Hematopoietic multipotent progenitor cell treated with erythropoietin and hydrocortisone succinate and interleukin-3 and kit ligand, for 4 days (in vitro differentiated cells): ENCODE measurements at regions not wholly inside any gene's neighbourhood (a gene's known extent, or its start where the extent isn't known, plus 50 kb on each side); places are given as distances from the start of the nearest gene placed in this dataset.
A peak's percentile ranks its signal among the peaks of the same experiment; 100 is the strongest.

Source experiments
- DNase-seq: peaks from one replicate; pipeline ENCODE4 v3.0.0-alpha.2; 2015

DNA sequence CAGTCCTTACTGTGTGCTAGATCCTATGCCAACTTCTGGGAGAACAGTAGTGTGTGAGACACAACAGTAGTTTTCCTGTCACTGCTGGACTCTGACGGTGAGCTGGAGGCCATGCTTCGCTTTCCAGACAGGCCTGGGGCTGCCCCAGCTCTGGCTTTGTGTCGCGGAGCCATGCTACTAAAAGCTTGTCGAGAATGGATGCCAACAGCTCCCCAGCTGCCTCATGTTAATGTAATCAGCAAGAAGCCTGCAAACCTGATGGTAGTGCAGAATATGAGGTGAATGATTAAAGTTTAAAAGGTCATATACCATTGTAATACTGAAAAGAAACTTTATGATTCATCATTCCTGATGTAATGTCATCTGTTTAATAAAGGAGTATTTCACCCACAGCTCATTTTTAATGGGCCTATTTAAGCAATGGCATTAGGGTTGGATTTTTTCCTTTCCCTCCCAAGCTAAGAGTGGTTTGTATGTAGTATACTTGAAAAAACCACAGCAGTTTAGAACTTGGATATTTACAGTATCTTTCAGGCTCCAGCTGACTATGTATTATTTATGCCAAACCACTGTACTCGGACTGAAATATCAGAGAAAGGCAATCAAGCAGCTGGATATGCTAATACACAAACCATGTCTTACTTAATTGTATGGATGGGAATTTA lies 343.0 kb downstream of the NUF2 start:
- DNase-seq = no peak

DNA sequence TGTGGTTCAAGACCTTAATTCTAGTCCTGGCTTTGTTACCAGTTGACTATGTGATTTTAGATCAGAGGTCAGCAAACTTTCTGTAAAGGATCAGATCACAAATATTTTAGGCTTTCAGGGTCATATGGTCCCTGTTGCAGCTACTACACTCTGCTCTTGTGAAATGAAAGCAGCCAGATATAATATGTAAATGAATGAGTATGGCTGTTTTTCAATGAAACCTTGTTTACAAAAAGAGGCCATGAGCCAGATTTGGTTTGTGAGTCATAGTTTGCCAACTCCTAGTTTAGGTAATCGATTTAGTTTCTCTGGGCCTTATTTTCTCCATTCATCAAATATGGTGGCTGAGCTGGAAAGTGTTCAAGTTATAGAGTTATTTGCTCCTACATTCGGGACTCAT lies 346.7 kb downstream of the NUF2 start:
- DNase-seq = no peak

DNA sequence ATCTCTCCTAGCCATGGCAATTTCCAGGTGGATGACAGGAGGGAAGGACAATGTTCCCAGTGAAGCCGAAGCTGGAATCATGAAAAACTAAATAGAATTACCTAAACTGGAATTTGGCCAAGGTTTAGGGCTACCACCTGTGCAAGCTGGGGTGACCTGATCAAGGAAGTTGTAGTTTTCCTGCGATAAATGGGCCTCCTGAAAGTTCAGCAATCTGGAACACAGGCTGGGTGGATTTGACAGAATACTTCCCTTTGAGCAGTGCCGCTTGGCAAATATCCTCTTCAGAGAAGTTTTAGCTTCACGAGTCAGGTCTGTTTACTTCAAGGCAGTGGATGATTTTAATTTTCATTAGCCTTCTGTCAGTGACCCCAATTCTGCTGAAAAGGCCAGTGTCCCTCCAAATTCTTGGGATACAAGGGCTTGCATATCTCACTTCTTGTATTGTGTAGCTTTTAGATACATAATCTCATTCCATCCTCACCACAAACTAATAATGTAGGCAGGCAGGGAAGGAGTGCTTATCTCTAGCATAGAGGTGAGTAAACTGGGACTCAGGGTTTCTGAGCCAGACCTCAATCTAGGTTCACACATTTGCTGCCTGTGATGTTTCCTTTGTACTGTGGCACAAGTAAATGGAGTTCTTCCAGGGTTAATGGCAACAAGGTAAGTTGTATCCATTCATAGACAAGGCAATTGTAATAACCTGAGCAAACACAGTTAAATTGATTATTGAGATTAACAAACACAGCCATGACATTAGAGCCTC lies 349.4 kb downstream of the NUF2 start:
- no peak for DNase-seq

DNA sequence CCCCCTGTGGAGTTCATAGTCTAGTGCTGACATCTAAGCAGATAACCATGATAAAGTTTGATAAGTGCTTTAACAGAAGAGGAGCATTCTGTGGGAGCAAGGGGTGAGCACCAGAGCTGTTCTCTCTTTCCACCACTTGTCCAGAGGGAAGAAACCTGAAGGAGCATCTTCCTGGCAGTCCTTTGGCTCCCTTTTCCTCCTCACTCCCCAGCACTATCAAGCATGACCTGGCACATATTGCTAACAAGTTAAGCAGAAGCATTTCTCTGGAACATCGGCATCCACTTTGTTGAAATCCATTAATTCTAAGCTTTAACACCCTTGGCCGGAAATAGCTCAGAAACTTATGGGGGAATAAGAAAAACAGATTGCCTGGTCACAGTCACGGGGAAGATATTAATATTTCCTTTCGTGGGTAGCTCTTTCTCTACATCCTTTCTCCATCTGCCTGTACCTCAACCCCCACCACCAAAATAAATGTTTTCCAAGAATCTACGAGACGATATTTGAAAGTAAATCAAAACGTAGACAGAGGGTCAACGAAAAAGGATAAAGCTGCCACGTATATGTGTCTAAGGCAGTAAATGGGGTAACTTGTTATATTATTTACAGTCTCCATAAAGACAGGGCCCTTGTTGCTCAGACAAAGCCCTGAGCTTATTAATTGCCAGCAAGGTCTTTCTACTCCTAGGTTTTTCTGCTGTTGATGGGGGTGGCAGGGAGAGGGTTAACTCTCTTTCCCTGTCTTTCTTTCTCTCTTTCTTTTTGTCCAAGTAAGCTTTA lies 351.4 kb downstream of the NUF2 start:
- DNase-seq = no peak

DNA sequence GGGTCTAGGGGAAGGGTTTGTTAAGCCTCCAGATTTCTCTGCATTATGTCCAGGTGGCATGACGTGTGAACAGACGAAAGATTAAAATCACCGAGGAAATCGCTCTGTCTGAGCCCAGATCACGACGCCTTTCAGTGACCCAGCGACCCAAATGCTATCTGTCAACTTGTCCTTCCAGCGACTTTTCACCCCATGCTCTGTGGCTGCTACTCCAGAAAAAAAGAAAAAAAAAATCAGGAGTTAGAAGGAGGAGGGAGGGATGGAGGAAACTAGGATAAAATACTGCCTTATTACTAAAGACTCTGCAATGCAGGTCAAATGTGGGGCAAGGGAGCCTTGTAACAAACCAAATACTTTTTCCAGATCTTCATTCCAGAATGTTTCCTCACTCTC lies 352.0 kb downstream of the NUF2 start:
- no peak for DNase-seq

DNA sequence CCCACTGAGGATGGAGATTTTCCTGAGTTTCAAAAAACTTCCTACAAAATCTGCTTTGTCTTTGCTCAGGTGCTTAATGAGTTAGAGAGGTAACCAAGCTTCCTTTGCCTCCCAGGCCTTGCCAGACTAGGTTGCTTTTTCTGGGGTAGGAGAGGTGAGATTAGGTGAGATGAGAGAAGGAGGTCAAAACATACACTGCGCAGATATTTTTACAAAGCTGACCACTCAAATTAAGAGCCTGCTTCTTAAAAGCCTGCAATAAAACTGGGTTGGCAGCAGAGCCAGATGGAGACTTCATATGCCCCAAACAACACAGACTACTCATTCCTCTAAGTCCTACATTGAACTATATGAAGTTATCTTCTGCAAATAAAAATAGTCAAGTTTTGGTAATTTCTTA lies 352.5 kb downstream of the NUF2 start:
- DNase-seq = no peak

DNA sequence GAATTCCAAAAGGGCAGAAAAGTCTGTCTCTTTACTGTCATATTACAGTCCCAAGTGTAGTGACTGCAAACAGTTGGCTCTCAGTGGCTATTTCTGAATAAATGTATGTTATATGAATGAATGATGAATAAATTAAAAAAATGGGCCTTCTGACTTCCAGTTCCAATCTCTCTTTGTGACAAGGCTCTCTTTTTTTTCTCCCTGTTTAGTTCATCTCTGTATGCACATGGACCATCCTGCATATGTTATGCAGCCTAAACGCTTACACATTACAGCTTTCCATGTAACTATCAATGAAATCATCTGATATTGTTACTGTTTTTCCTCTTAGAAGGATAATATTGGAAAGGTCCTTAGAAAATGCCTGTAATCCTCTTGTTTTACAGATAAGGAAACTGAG lies 363.0 kb downstream of the NUF2 start:
- DNase-seq = no peak

DNA sequence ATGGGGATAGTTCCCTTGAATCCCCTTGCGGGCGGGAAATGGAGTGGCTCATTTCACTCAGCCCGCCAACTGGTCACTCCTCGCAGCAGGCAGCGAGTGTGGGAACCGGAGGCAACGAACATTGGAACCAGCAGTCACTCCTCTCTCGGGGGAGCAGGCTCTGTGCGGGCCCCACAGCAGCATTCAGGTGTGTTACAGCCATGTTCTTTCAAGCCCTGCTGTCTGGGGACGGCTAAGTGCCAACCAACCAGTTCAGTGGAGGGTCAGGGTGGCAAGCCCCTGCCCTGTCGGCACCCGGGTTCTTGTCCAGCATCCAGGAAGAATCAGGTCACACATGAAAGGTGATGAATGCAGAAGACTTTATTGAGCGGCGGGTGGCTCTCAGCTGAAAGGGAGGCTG lies 370.5 kb downstream of the NUF2 start:
- DNase-seq = no peak

DNA sequence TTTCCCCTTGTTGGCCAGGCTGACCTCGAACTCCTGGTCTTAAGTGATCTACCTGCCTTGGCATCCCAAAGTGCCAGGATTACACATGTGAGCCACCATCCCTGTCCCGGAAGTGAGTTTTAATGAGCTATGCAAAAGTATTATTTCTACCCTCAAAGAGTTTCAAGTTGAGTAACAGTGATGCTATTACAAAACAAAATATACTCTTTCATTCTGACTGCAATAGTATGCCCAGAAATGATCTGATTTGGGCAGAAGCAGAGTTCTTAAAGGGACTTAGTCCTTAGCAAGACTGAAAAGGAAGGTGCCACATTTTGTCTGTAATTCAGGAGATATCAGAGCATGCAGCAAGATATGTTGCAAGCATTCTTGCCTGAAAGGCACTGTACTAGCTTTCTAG lies 375.4 kb downstream of the NUF2 start:
- no peak for DNase-seq

DNA sequence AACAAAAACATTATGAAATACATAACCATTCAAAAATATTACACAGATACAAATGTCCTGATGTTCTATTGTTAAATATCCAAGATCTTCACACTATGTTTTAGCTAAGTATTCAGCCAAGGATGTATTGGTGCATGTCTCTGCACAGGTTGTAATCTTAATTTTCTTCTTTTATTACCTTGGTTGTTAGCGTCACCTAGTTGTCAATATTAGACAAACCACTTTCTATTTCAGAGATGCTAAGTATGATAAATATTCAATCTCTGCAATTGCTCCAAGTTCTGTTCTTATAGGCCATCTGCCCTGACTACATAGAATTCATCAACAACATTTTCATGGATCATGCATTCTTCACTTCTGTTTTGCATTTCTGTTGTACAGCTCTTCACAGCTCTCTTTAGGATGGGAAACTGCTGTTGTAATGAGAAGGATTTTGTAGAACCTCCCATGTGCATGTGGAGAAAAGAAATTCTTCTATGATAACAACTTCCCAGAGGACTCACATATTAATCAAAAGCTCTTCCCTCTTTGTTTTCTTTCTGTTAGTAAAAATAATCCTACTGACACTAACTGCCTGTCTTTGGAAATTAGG lies 380.1 kb downstream of the NUF2 start:
- no peak for DNase-seq

DNA sequence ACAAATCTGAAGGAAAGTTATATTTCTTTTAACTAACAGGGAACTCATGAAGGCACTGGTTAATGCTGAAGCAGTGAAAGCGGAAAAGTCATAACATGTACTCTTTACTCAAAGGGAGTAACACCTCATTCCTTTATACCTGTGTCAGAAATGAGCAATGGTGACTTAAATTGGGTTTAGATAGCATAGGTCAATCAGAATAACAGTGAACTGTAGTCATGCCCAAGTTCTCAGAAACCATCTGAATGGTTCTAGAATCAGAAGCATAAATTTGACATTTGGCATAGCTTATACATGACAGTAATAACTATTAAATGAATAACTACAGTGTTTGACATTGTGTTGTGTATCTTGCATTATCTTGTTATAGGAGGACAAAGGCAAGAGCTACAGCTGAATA lies 382.0 kb downstream of the NUF2 start:
- no peak for DNase-seq

DNA sequence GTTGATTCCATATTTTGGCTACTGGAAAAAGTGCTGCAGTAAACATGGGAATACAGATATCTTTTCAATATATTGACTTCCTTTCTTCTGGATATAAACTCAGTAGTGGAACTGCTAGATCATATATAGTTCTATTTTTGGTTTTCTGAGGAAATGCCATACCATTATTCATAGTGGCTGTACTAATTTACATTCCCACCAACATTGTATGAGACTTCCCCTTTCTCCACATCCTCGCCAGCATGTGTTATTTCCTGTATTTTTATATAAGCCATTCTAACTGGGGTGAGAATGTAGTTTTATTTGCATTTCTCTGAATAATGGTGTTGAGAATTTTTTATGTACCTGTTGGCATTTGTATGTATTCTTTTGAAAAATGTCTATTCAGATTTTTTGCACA lies 385.2 kb downstream of the NUF2 start:
- DNase-seq = peak; percentile 3

DNA sequence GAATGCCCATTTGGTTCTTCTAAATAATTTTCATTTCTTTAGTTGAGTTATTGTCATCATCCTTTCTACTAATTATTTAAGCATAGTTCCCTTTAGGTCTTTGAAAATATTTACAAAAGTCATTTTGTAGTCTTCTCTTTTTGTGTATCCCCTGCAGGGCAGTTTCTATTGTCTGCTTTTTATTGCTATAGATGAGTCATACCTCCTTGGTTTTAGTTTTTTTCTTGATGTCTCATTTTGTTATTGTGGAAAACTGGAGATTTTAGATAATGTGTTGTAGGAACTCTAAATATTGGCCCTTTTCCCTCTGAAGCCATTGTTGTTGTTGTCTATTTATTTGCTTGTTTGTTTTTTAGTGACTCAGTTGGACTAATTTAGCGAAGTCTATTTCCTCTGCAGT lies 387.9 kb downstream of the NUF2 start:
- no peak for DNase-seq

DNA sequence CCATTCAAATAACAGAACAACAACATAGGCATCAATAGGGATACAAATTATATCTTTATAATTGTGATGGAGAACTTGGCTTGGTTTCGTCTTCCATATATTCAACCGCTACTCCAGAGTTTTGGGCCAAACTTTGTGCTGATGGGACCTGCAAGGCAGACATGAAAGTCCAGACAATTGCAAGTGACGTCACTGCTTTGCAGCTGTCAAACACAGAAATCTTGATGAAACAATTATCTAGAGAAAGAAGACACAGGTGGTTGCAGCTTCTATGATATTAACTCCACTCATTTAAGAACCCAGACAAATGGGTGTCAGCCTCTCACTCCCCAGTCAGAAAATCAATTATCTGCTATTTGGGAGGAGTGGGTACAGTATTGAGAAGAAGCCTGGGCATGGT lies 390.6 kb downstream of the NUF2 start:
- no peak for DNase-seq

DNA sequence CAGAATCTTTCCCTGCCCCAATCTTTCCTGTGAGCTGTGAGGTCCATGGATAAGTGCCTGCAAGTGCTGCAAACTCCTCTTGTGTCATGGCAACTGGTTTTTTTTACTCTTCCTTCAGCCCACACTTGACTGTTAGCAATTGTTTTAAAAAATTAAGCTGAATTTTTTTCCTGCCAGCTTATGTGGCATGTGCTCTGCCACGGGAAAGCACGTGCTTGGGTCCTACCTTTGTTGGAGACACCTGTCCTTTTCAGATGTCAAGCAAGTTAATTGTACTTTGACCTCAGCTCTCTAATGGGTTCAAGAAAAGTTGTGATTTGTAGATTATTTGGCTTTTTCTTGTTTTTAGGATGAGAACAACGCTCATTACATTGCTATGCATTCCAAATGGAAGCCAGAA lies 398.5 kb downstream of the NUF2 start:
- no peak for DNase-seq

DNA sequence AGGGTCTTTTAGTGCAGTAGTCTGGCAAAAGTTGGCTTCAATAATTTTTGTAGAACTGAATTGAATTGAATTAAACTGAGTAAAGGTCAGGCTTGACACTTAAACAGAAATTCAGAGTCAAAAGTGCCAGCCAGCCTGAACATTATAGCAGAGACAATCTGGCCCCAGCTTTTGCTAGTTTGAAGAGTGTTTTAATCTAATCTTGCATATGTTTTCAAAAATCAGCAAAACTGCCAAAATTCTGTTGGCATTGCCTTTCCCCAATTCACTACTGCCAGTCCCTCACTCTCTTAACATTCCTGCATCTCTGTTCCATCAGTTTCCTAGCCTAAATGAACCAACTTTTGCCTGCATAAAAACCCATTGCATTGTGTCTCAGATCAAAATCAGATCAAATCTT lies 403.8 kb downstream of the NUF2 start:
- no peak for DNase-seq

DNA sequence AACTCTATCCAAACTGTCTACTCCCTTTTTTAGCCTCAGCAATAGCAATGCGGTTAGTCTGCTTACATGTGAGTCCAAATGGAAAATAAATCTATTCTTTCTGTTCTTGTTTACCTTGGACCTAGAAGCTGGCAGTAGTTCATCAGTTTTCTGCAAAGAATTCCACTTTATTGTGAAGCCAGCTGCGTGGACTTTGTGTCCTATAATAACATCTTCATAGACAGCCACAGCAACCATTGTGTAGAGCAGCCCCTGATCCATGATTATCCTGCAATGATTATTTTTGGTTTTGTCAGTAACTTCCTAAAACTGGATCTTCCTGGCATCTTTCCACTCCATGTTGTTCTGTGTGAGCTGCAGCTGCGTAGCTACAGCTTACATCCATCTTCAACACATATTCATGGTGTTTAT lies 408.7 kb downstream of the NUF2 start:
- no peak for DNase-seq

DNA sequence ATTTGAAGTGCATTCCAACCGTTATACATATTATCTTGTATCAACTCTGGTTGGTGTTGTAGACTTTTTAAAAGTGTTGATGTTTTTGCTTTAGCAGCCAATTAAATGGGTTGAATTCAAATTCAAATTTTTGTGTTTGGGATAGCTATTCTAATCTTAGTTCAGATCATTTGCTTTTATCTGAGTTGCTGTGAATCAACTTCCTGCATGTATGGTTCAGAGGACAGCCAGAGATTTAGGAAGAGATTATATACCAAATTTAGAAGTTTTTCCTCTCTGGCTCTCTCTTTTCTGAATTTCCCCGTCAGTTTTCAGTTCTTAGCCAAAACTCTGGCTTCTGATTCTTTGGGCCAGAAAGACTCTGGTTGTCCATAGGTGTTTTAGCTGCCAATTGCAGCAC lies 415.5 kb downstream of the NUF2 start:
- no peak for DNase-seq

DNA sequence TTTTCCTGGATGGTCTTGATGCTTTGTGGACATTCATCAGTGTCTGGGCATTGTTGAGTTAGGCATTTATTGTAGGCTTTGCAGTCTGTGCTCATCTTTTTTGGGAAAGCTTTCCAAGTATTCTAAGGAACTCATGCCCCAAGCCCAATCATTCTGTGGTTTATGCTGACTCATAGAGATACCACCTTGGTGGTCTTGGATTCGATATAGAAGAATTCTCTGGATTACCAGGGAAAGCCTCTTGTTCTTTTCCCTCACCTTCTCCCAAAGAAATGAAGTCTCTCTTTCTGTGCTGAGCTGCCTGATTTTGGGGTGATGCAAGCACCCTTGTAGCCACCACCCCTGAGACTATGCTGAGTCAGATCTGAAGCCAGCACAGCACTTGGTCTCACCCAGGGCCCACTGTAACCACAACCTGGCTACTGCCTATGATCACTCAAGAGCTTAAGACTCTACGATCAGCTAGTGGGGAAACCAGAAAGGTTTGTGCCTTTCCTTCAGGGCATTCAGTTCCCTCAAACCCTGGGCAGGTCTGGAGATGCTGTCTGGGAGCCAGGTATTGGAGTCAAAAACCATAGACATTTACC lies 422.6 kb downstream of the NUF2 start:
- no peak for DNase-seq

DNA sequence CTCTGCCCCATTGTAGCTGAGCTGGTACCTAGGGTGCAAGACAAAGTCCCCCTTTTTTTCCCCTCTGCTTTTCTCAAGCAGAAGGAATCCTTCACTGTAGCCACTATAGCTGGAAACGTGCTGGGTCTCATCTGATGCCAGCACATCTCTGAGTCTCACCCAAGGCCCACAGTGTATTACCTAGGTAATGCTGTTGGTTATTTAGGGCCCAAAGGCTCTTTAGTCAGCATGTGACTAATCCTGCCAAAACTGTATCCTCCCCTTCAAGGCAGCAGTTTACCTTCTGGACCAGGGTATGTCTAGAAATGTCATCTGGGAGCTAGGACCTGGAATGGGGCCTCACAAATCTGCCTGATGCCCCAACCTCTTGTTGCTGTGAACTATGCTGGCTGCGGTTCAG lies 423.4 kb downstream of the NUF2 start:
- DNase-seq = no peak

DNA sequence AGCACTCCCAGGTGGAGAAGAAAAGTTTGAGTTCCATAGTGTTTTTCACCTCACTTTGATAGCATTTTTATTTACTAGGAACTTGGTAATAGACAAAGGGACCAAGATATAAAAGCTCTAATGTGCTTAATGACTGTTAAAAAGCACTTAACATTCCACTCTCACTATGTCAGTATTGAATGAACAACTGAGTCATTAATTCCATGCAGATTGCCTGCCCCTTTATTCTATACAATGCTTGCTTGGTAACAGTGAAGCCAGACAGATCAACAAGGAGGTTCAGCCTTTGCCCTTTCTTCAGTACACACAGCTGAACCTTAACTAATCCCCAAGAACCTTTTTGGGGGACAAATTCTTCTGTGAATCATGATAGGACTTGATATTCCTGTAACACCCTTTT lies 425.5 kb downstream of the NUF2 start:
- no peak for DNase-seq

DNA sequence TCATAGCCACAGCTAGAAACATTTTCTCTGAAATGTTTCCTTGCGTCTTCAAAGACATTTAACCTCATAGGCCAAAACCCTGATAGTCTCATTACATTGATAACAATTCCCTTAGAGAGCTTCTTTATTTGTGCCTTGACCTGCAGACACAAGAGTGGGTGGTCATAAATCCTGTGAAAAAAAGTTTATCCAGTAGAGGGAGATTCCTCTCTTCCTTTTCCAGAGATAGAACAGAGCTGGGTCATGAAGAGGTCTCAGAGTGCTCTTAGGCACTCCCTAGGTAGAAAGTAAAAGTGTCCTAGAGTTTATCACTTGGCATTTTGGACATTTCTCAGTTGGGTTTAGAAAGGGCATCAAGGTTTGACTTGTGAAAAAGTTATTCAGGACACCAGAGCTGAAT lies 426.1 kb downstream of the NUF2 start:
- DNase-seq = no peak

DNA sequence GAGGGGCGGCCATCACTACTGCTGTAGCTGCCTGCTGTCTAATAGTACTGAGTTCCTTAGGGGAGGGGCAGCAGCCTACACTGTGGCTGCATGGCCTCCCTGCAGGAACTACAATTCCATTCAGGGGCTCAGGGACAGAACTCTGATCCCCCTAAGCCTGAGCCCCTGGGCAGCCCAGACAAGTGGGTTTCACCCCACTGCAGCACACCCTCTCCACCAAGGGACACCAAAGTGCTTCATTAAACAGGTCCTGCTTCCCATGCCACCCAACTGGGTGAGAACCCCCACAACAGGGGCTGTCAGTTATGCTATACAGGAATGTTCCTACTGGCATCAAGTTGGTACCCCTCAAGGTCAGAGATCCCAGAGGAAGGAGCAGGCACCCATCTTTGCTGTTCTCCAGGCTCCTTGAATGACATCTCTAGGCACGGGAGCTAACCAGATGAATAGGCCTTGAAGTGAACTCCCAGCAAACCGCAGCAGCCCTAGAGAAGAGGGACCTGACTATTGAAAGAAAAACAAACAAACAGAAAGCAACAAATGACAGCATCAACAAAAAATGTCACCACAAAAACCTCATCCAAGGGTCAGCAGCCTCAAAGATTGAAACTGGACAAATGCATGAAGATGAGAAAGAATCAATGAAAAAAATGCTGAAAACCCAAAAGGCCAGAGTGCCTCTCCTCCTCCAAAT lies 437.4 kb downstream of the NUF2 start:
- DNase-seq = no peak
